ENCODE measurements at regions not wholly inside any gene's neighbourhood (a gene's known extent, or its start where the extent isn't known, plus 50 kb on each side); places are given as distances from the start of the nearest gene placed in this dataset.

GRCh38 chr9:580652-581342 is 260.7 kb upstream of the DMRT1 start:
- Histone ChIP-seq H2AFZ (ENCODE audit: low read length) (no peak overlapping the region), H3K27ac (ENCODE audit: insufficient read depth, low read length) (no peak overlapping the region), H3K4me2 (ENCODE audit: extremely low read depth, insufficient read depth, low read length) (no peak overlapping the region), H3K4me1 (ENCODE audit: control insufficient read depth, extremely low read depth, insufficient read depth, low read length) (no peaks in the 10 kb centered on the region), H3K27me3 (ENCODE audit: control insufficient read depth, insufficient read depth, low read length) (no peaks in the 10 kb centered on the region), H3K79me2 (ENCODE audit: control insufficient read depth, insufficient read depth, low read length) (no peaks in the 10 kb centered on the region), H3K36me3 (ENCODE audit: control insufficient read depth, insufficient read depth, low read length) (no peaks in the 10 kb centered on the region), H4K20me1 (ENCODE audit: control insufficient read depth, extremely low read depth, insufficient read depth, low read length) (no peaks in the 10 kb centered on the region), H3K4me3 (replicated peaks in 1 of 4; ENCODE audit: control extremely low read depth in 1 of 4, insufficient read depth in 1 of 4, low read depth in 3 of 4, low read length in 4 of 4) (no peak overlapping the region), H3K9ac (ENCODE audit: insufficient read depth, low read length) (no peak overlapping the region), H3K9me3 (ENCODE audit: control insufficient read depth, insufficient read depth, low read depth, low read length) (no peaks in the 10 kb centered on the region)
- no peak for TF ChIP-seq EZH2 (IDR thresholded peaks at IDR 0.05; ENCODE audit: low read length, missing control alignments)
- TF ChIP-seq CTCF (conservative IDR thresholded peaks at IDR 0.05 in 1 of 2, IDR thresholded peaks at IDR 0.05 in 1 of 2; ENCODE audit: low read depth in 1 of 2, low read length in 2 of 2): no peak
- DNase-seq (ENCODE audit: low read depth in 2 of 2): no peak

GRCh38 chr9:581673-582497 is 259.6 kb upstream of the DMRT1 start:
- Histone ChIP-seq H3K4me1 (ENCODE audit: control insufficient read depth, extremely low read depth, insufficient read depth, low read length) (no peaks in the 10 kb centered on the region), H2AFZ (ENCODE audit: low read length) (no peak overlapping the region), H3K9me3 (ENCODE audit: control insufficient read depth, insufficient read depth, low read depth, low read length) (no peaks in the 10 kb centered on the region), H3K79me2 (ENCODE audit: control insufficient read depth, insufficient read depth, low read length) (no peaks in the 10 kb centered on the region), H3K27me3 (ENCODE audit: control insufficient read depth, insufficient read depth, low read length) (no peaks in the 10 kb centered on the region), H3K27ac (ENCODE audit: insufficient read depth, low read length) (no peak overlapping the region), H3K9ac (ENCODE audit: insufficient read depth, low read length) (no peak overlapping the region), H3K4me3 (replicated peaks in 1 of 4; ENCODE audit: control extremely low read depth in 1 of 4, insufficient read depth in 1 of 4, low read depth in 3 of 4, low read length in 4 of 4) (no peak overlapping the region), H4K20me1 (ENCODE audit: control insufficient read depth, extremely low read depth, insufficient read depth, low read length) (no peaks in the 10 kb centered on the region), H3K4me2 (ENCODE audit: extremely low read depth, insufficient read depth, low read length) (no peak overlapping the region), H3K36me3 (ENCODE audit: control insufficient read depth, insufficient read depth, low read length) (no peaks in the 10 kb centered on the region)
- no peak for DNase-seq (ENCODE audit: low read depth in 2 of 2)
- TF ChIP-seq EZH2 (IDR thresholded peaks at IDR 0.05; ENCODE audit: low read length, missing control alignments): no peak
- peak in 1 of 2 donors; percentile 15 for TF ChIP-seq CTCF (conservative IDR thresholded peaks at IDR 0.05 in 1 of 2, IDR thresholded peaks at IDR 0.05 in 1 of 2; ENCODE audit: low read depth in 1 of 2, low read length in 2 of 2)

- no peaks in the 10 kb centered on the region for H3K79me2 ChIP-seq (ENCODE audit: control insufficient read depth, insufficient read depth, low read length)
- H3K4me1 ChIP-seq (ENCODE audit: control insufficient read depth, extremely low read depth, insufficient read depth, low read length): no peaks in the 10 kb centered on the region
- H3K9ac ChIP-seq (ENCODE audit: insufficient read depth, low read length): no peak overlapping the region
- H3K27me3 ChIP-seq (ENCODE audit: control insufficient read depth, insufficient read depth, low read length): no peaks in the 10 kb centered on the region
- H2AFZ ChIP-seq (ENCODE audit: low read length): no peak overlapping the region
- H3K4me3 ChIP-seq (replicated peaks in 1 of 4; ENCODE audit: control extremely low read depth in 1 of 4, insufficient read depth in 1 of 4, low read depth in 3 of 4, low read length in 4 of 4): no peak overlapping the region
- TF ChIP-seq EZH2 (IDR thresholded peaks at IDR 0.05; ENCODE audit: low read length, missing control alignments): no peak
- no peak for TF ChIP-seq CTCF (conservative IDR thresholded peaks at IDR 0.05 in 1 of 2, IDR thresholded peaks at IDR 0.05 in 1 of 2; ENCODE audit: low read depth in 1 of 2, low read length in 2 of 2)
- H3K4me2 ChIP-seq (ENCODE audit: extremely low read depth, insufficient read depth, low read length): no peak overlapping the region
- no peaks in the 10 kb centered on the region for H3K36me3 ChIP-seq (ENCODE audit: control insufficient read depth, insufficient read depth, low read length)
- H4K20me1 ChIP-seq (ENCODE audit: control insufficient read depth, extremely low read depth, insufficient read depth, low read length): no peaks in the 10 kb centered on the region
- H3K27ac ChIP-seq (ENCODE audit: insufficient read depth, low read length): no peak overlapping the region
- no peak for DNase-seq (ENCODE audit: low read depth in 2 of 2)
- no peaks in the 10 kb centered on the region for H3K9me3 ChIP-seq (ENCODE audit: control insufficient read depth, insufficient read depth, low read depth, low read length)
Measured at GRCh38 chr9:582775-583174, 258.7 kb upstream of the DMRT1 start.

Data from fibroblast of lung (primary cell).